Pancreas (tissue), 10 donors: ENCODE measurements at regions not wholly inside any gene's neighbourhood (a gene's known extent, or its start where the extent isn't known, plus 50 kb on each side); places are given as distances from the start of the nearest gene placed in this dataset.

Experiments used
- ATAC-seq, 4 donors: fragments of 200-7000 bp; cut with Tn5 transposase; one replicate each; pipeline versions ENCODE4 v1.8.0 to v1.9.1; 2020; ENCODE audit warnings: mild to moderate bottlenecking in 4 of 4, moderate library complexity in 4 of 4
- DNase-seq, 6 donors: peaks; one replicate each; pipeline ENCODE4 v3.0.0-alpha.2; 2020
- FAIRE-seq: peaks from 2 replicates; lab custom pipeline; 2012; peaks lifted over from hg19 to GRCh38; lab: Jason Lieb, UNC
- H3K27ac ChIP-seq, 4 donors: fragments of 200-600 bp; sonication (generic); 1 replicate in 3 of 4; 2 replicates in 1 of 4; pipeline versions ENCODE4 v1.5.0 to v1.8.0; 2020
- H3K27me3 ChIP-seq, 4 donors: fragments of 200-600 bp; one replicate each; pipeline ENCODE4 v1.8.0; 2021
- H3K36me3 ChIP-seq, 3 donors: fragments of 200-600 bp; sonication (generic) in 1 of 3; one replicate each; pipeline versions ENCODE4 v1.5.0 to v1.8.0; 2020 to 2021
- H3K4me1 ChIP-seq, 3 donors: fragments of 200-600 bp; one replicate each; pipeline ENCODE4 v1.8.0; 2021
- H3K4me3 ChIP-seq, 4 donors: fragments of 200-600 bp; sonication (generic) in 2 of 4; one replicate each; pipeline versions ENCODE4 v1.5.0 to v1.8.0; 2020 to 2021
- H3K9me3 ChIP-seq, 4 donors: fragments of 200-600 bp; one replicate each; pipeline ENCODE4 v1.8.0; 2021
- WGBS, 2 donors: extraction: QIAGEN DNeasy Blood & Tissue Kit; methylation state at CpG; one replicate each; pipeline ENCODE4 v1.1.7; 2013; 5-methylcytosine and 5-hydroxymethylcytosine counted together
- intact Hi-C, 3 donors: fragments of 100-400 bp; cut with DNase I; formaldehyde crosslinking; loops; one replicate each; pipeline versions ENCODE4 v1.11.1 to v1.14.2; 2022
- TF ChIP-seq, protein P1 (sequence below), 4 donors: fragments of 200-600 bp; sonication (generic) in 3 of 4; IDR thresholded peaks; one replicate each; pipeline versions ENCODE4 v1.5.0 to v1.8.0; 2021; ENCODE audit warnings: antibody characterized with exemption in 4 of 4
- donor health status: healthy with polysubstance abuse.
- donor health status: DM: no; HTN: no; CAD: no; lungs with moderate emphysema.
- donor health status: DM: no; HTN: no; CAD: no.
- donor health status: control.
- donor health status: control.
- donor health status: Bipolar disorder and iron deficiency.
- donor health status: DM: yes; HTN: yes; CAD: no.
- donor health status: DM: no; HTN: no; CAD: no.
- donor health status: DM: no; HTN: no; CAD: no.
- donor health status: DM: yes; HTN: yes; CAD: no.

- H3K27me3 ChIP-seq = peaks cover 0 to 3% (median 0%) of the 10 kb centered on the region in 4 donors
- no peaks in the 10 kb centered on the region for H3K36me3 ChIP-seq
- ATAC-seq = no peak
- TF ChIP-seq, protein P1, sequence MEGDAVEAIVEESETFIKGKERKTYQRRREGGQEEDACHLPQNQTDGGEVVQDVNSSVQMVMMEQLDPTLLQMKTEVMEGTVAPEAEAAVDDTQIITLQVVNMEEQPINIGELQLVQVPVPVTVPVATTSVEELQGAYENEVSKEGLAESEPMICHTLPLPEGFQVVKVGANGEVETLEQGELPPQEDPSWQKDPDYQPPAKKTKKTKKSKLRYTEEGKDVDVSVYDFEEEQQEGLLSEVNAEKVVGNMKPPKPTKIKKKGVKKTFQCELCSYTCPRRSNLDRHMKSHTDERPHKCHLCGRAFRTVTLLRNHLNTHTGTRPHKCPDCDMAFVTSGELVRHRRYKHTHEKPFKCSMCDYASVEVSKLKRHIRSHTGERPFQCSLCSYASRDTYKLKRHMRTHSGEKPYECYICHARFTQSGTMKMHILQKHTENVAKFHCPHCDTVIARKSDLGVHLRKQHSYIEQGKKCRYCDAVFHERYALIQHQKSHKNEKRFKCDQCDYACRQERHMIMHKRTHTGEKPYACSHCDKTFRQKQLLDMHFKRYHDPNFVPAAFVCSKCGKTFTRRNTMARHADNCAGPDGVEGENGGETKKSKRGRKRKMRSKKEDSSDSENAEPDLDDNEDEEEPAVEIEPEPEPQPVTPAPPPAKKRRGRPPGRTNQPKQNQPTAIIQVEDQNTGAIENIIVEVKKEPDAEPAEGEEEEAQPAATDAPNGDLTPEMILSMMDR (IDR thresholded peaks at IDR 0.05) = no peak
- H3K4me3 ChIP-seq = no peak overlapping the region
- H3K4me1 ChIP-seq = no peaks in the 10 kb centered on the region
- DNase-seq = peak in 1 of 6 donors; percentile 36
- H3K9me3 ChIP-seq = no peaks in the 10 kb centered on the region
- no peak overlapping the region for H3K27ac ChIP-seq
- WGBS, 2 donors = 72 to 78% methylated on average over 5 of the region's 5 CpGs
- no peak for FAIRE-seq
- intact Hi-C loops = loop anchor here in 2 of 3 donors (5.0 to 10.0 kb wide), 3 partner anchors 228 to 258 kb away; no protein-coding TSS in a partner anchor
Observed at GRCh38 chr2:121096611-121097010, 188.4 kb downstream of the TFCP2L1 start.

GRCh38 chr2:121098556-121098955 lies 186.4 kb downstream of the TFCP2L1 start:
- intact Hi-C loops = loop anchor here in 2 of 3 donors (5.0 to 10.0 kb wide), 3 partner anchors 226 to 256 kb away; no protein-coding TSS in a partner anchor
- TF ChIP-seq, protein P1 (IDR thresholded peaks at IDR 0.05) = no peak
- Histone ChIP-seq H3K27ac (no peak overlapping the region), H3K36me3 (no peaks in the 10 kb centered on the region), H3K9me3 (no peaks in the 10 kb centered on the region), H3K27me3 (peaks cover 0 to 3% (median 0%) of the 10 kb centered on the region in 4 donors), H3K4me1 (no peaks in the 10 kb centered on the region), H3K4me3 (no peak overlapping the region)
- ATAC-seq (no peak), DNase-seq (no peak), FAIRE-seq (no peak)
- 78 to 83% methylated on average over 7 of the region's 7 CpGs for WGBS, 2 donors

DNA sequence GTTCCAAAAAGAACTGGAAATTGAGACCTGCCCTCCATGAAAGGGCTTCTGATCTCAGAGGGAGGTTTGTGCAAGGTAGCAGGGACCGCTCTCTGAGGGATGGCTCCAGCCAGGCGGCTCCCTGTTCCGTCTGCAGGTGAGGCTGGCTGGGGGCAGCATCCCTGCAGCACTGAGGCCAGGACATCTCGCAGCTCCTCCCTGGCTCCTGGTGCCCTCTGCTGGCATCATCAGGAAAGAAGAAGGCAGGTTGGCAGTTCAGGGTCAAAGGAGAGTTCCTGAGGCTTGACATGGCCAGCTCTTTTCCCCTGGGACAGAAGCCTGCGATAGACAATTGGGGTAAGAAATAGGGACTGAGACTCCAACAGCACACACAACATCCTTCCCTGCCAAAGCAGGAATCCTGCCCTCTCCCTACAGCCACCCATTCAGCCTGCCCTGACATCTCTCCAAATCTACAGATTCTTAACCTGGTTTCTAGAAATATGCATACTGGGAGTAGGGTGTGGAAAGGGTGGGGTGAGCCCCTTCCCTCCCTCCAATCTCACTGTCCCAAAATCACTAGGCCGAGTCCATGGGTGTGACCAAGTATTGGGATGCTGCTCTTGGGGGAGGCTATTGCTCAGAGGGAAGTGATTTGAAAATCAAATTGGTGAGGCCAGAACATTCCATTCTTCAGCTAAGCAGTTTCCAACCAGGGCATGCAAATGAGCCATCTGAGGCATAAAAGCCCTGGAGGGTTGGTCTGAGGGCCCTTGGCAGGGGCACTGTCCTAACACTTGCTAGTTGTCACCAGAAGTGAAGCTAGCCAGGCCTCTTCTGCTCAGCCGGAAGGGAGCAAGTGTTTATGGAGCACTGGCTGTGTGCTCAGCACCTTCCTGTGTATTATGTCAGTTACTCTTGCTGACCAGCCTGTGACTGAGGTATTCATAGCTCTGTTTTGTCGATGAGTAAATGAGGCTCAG lies 185.4 kb downstream of the TFCP2L1 start:
- ATAC-seq (peak in 3 of 4 donors; percentile 47 to 55 (median 52)), FAIRE-seq (no peak), DNase-seq (peak in 1 of 6 donors; percentile 21)
- no peaks in the 10 kb centered on the region for H3K36me3 ChIP-seq
- WGBS, 2 donors = 52 to 57% methylated on average over 8 of the region's 8 CpGs
- H3K4me3 ChIP-seq = no peak overlapping the region
- intact Hi-C loops = loop anchor here in 2 of 3 donors (5.0 to 10.0 kb wide), 3 partner anchors 225 to 255 kb away; no protein-coding TSS in a partner anchor
- no peaks in the 10 kb centered on the region for H3K4me1 ChIP-seq
- H3K9me3 ChIP-seq = no peaks in the 10 kb centered on the region
- no peak overlapping the region for H3K27ac ChIP-seq
- TF ChIP-seq, protein P1 (IDR thresholded peaks at IDR 0.05) = no peak
- peaks cover 0 to 3% (median 0%) of the 10 kb centered on the region in 4 donors for H3K27me3 ChIP-seq

GRCh38 chr2:121101093-121101715 lies 183.8 kb downstream of the TFCP2L1 start:
- DNase-seq (peak in 1 of 6 donors; percentile 44), FAIRE-seq (no peak), ATAC-seq (no peak)
- intact Hi-C loops = no loop called here
- 71 to 80% methylated on average over 10 of the region's 10 CpGs for WGBS, 2 donors
- Histone ChIP-seq H3K27ac (no peak overlapping the region), H3K4me3 (no peak overlapping the region), H3K9me3 (no peaks in the 10 kb centered on the region), H3K36me3 (no peaks in the 10 kb centered on the region), H3K27me3 (peaks cover 0 to 3% (median 0%) of the 10 kb centered on the region in 4 donors), H3K4me1 (no peaks in the 10 kb centered on the region)
- TF ChIP-seq, protein P1 (IDR thresholded peaks at IDR 0.05) = no peak
